ENCODE measurements at regions not wholly inside any gene's neighbourhood (a gene's known extent, or its start where the extent isn't known, plus 50 kb on each side); places are given as distances from the start of the nearest gene placed in this dataset.

- TF ChIP-seq POLR2A (IDR thresholded peaks at IDR 0.05; ENCODE audit: extremely low read depth, insufficient read length) (no peak), CTCF (IDR thresholded peaks at IDR 0.05; ENCODE audit: low read depth, low read length) (no peak), MAX (IDR thresholded peaks at IDR 0.05; ENCODE audit: low read depth, low read length) (no peak), MYC (IDR thresholded peaks at IDR 0.05; ENCODE audit: low read depth, low read length) (no peak)
Observed at GRCh38 chr4:138697851-138698250, 317.7 kb upstream of the NOCT start.
